OCI-M2 (cell line): ENCODE measurements at regions not wholly inside any gene's neighbourhood (a gene's known extent, or its start where the extent isn't known, plus 50 kb on each side); places are given as distances from the start of the nearest gene placed in this dataset.
"Not testable (repeated sequence)": the region's sequence is repeated elsewhere in the genome, so short reads cannot be mapped to it uniquely, and the experiment has no call there.

Experiments
- DNase-seq: peaks from one replicate; lab custom pipeline; 2025; ENCODE audit not compliant: unreplicated experiment; lab: John Stamatoyannopoulos, UW

DNA sequence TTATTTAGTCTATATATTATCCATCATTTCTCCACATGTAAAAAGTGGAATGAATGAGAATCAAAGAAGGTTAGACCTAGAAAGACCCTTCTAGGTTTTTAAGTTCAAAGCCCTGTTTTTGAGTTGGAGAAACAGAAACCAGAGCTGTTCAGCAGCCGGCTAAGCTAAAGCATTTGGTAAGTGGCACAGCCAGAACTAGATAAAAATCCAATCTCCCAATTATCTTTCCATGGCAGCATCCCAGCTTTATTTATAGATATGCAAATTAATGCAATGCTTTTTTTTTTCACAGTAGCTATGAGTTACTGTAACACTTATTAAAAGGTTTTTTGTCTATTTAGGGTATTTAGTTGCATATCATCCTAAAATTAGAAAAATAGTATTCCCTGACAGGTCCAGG, 85.1 kb downstream of the NIBAN1 start:
- no peak for DNase-seq

DNA sequence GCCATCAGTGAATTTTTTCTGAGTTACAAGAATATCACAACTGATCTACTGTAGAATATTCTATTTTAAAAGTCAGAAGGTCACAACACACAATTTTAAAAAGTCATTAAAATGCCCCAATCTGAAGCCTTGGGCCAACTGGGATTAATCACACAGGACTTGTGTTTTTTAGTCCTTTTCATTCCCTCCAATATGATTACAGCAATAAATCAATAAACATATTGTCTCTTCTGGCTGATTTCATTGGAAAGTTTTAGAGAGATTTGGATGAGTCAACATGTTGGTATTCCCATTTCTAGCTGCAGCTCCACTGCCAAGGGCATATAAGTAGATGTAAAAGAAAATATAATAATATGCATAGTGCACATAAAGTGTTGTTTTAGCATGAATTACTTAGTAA, 85.8 kb downstream of the NIBAN1 start:
- DNase-seq = no peak

DNA sequence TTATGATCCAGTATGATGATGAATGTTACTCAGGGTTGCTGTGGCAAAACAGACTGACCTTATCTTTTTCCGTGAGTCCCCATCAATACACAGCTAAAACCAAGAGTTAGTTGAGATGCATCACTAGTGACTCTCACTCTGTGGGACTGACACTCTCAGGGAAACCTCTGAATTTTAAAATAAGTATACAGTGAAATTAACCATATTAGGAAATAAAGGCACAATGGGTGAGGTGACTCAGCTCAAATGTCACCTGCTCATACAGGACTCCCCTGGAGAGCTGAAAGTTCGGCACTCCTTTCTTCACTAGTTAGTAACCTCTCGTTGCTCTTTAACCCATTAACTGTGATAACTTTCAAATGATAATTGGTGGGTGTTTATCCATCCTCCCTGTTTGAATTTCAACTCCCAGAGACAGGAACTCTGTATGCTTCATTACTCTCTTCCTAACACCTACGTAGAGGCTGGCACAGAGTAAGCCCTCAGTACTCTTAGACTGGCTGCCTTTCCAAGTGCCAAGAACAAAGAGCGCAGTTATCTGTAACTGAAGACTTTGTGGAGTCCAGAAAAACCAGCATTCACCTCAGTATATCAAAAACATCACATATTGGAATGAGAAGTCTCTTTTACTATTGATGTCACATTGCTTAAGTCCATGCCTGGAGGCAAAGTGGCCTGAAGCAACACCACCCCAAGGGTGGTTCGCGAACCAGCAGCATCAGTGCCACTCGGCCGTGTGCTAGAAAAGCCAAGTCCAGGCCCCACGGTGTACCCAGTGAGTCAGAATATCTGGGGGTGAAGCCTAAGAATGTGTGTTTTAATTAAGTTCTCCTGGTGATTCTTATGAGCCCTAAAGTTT, 91.1 kb downstream of the NIBAN1 start:
- no peak for DNase-seq

DNA sequence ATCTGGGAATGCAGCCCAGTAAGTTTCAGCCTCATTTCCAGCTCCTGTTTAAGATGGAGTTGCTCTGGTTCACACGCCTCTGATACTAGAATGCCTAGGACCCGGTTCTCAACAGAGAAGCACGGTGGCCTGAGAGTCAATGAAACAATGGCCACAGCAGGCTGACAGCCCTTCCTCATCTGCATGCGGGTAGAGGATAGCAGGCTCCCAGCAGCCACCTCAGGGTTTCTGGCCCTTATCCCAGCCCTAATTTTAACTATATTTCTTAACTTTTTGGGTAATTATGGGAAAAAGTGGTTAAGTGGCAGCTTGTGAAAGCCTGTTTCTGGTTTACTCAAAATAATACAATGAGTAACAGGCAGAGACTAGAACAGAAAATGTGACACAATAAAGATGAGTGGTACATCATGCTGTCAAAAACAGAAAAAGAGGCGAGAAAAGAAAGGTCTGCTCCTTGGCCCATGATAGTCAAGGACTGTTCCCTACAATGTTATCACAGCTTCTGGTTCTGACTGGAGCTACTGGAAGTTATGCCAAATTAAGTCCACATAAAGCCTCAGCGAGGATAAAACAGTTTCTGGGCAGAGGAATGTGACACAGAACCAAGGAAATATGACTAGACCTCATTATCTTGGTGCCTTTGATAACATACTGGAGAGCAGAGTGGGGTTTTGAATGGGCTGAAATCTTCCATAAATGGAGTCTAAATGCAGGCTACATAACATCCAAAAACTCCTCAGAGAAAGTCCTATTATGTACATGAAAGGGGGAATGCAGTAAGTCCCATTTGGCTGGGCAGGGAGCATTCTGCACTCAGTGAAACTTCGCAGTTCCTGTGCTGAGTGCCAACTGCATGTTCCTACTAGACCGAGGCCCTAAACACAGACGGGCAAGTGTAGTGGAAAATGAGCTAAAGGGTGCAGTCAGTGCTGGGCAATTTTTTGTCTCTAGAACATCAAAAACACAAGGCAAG, 92.1 kb downstream of the NIBAN1 start:
- no peak for DNase-seq

DNA sequence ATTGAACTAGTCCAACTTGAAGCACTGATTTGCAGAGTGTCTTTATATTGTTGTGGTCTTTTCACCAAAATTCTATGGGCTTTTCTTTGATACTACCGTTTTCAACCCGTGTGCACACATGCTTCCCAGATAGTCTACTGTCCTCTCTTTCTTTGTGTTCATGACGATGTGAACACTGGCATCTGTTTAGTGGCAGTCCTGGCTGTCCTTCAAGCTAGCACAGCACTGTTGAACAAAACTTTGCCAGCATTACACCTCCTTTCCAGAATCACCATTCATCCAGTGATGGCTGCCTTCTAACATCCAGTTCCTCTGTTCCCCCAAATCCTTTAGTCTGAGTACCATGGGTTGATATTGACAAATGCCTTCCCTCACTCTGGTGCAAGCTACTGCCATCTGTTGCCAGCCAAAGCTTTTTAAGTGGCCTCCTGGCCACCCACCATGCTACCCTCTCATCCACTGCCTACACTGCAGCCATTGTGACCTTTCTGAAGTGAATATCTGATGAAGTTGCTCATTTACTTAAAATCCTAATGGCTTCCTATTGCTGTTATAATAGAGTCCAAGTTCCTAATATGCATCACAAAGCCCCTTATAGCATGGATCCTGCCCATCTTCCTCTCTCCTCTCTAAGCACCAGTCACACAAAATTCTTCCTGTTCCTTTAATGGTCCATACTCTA, 94.3 kb downstream of the NIBAN1 start:
- no peak for DNase-seq

DNA sequence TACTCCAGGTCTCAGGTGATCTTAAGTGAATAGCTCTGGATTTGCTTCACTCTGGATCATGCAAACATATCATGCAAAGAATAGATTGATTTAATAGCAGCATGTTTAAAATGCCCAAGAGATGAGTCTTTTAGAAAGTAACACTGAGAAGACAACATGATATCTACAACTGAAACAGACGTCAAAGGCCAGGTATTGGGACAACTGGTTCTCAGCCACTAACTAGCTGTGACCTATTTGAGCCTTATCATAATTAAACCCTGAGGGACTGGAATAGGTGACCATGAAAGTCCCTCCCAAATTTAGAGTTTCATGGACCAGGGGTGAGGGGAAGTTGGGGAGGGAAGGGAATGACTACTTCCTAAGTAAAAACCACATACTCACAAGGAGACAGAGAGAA, 95.7 kb downstream of the NIBAN1 start:
- DNase-seq = no peak

DNA sequence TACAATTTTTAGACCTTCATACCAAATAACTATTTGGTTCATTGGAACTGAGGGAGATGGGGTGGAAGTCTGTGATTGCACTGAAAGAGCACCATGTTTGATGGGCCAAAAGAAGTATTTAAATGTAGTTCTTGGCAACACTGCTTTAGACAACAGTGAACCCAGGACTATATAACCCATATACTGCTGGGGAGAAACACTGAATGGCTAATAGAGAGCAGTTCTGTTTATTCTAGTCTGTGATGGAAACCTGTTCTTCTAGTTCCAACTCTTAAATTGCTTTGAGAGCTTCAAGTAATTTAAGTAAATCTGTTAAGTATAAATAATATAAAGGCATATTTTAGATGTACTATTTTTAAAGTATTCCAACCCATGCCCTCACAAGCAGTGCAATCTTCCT, 96.3 kb downstream of the NIBAN1 start:
- DNase-seq = no peak

DNA sequence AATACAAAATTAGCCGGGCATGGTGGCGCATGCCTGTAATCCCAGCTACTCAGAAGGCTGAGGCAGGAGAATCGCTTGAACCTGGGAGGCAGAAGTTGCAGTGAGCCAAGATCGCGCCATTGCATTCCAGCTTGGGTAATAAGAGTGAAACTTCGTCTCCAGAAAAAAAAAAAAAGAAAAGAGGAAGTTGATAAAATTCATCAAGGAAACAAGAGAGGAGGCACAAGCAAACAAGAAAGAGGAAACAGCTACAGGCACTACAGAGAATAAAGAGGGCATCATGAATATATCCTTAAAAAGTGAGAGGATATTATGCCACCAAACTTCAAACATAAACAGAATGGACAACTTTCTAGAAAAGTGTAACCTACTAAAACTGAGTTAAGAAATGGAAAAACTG, 98.3 kb downstream of the NIBAN1 start:
- DNase-seq = not testable (repeated sequence)

DNA sequence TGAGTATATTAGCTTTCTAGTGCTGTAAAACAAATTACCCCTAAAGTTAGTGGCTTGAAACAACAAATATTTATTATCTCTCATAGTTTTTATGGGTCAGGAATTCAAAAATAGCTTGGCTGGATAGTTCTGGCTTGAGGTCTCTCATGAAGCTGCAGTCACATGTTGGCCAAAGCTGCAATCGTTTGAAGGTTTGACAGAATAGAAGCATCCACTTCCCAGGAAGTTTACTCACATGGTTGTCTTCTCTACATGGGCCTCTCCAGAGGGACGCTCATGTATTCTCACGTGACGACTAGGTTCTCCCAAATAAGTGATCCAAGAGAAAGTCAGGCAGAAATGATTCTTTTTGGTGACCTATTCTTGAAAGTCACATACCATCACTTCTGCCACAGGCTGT, 99.1 kb downstream of the NIBAN1 start:
- DNase-seq = no peak

DNA sequence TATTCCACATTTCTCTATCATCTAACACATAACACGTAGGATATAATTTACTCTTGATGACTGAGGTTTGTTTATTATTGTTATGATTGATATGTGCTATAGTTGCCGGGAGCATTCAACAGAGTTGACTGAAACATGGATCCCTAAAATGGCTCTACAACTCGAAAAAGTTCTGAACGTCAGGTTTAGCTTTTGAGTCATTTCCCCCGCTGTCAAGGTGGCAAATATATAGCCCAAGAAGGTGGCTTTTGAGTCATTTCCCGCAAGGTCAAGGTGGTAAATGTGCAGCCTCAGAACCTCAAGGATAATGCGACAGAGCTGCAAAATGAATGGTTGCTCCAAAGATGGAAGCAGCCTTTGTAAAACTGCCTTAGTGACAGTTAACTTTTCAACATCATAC, 104.0 kb downstream of the NIBAN1 start:
- DNase-seq = no peak

DNA sequence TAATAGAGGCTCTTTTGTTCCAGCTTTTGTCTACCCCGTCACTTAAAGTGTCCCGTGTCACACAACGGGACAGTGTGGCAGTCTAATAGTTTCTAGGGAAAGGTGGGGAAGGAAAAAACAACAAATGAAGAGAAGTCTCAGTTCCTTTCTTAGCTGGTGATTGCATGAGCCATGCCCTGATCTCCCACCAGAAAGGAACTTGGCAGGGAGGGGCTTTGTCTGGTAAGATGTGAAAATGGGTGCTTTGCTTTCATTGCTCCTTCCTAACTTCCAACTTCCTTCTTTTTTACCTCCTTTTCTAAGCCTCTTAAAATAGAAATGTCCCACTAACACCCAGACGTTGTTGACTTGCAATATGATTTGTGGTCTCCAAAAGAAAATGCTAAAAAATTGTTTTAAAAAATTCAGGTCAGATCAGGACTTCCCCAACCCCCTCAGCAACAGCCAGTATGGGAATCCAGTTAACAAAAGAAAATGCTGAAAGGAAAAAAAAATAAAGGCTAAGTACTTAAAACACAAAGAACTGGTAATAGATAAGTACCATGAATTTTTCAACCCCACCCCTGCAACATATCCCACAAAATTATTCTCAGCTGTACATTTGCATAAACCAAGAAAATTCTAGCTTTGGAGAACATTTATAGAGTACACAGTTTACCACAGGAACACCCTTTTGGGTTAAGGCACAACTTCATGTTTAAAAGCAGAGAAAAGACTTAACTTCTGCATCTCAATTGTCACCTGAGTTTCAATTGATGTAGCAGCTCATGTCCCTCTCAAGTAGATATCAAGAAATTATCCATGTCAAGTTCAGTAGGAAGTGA, 106.2 kb downstream of the NIBAN1 start:
- no peak for DNase-seq

DNA sequence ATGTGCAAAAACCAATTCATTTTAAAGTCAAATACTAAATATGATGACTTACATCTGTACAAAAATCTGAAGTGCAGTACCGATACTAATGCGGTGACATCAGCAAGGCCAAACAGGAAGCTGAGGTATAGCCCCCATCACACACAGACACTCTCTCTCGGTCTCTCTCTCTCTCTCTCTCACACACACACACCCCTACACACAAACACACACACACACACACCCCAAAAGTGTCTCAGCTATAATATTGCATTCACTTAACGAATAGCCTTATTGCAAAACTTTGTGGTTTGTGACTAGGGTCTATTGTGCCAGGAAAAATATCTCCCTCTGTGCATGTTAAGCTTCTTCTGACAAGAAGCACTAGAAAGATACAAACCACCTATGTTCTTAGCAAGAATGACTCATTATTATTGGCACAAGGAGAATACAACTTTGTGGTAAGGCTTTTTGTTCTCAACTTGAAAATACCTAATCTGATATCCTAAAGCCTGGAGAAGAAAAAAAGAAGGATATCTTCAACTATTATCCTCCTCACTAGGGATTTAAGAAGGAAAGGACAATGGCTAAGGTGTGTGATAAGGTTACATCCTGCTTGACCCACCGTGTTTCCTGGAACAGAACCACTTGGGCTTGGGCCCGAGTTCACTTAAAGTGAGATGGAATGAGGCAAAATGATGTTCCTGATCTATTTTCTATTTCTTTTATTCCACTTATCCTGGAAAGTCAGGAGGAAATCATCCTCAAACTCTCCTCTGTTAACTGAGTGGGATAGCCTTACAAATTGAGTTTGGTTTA, 107.1 kb downstream of the NIBAN1 start:
- DNase-seq = no peak

DNA sequence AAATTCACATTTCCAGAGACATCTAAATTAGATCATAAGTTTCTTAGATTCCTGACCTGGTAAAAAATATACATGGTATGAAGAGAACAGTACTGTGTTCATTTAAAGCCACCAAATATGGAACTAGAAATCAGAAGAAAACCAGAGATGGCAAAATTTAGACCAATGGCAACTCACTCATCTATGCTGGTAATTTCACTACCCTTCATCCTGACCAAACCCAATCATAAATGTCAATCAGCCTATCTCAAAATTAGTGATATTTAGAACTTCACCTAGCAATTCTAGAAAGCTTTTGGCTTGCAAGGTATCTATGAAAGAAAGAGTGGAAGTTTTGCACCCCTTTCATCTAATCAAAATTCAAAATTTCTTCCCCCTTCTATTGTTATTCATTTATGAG, 107.7 kb downstream of the NIBAN1 start:
- DNase-seq = no peak

DNA sequence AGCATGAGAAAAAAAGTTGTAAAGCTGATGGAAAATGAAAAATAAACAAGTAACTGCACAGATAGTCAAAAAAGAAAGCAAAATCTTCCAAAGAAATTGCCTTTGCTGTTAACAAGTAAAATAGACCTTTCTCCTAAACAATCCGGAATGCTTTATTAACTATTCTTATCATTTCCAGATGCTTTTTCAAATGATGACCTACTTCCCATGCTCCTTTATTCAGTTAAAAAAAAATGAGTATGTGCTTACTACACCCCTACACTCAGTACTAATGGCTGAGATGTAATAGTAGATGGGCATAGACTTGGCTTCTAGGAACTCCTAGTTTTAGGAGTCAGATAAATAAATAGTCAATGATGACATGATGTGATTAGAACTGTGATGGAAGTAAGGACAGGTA, 108.5 kb downstream of the NIBAN1 start:
- DNase-seq = no peak

DNA sequence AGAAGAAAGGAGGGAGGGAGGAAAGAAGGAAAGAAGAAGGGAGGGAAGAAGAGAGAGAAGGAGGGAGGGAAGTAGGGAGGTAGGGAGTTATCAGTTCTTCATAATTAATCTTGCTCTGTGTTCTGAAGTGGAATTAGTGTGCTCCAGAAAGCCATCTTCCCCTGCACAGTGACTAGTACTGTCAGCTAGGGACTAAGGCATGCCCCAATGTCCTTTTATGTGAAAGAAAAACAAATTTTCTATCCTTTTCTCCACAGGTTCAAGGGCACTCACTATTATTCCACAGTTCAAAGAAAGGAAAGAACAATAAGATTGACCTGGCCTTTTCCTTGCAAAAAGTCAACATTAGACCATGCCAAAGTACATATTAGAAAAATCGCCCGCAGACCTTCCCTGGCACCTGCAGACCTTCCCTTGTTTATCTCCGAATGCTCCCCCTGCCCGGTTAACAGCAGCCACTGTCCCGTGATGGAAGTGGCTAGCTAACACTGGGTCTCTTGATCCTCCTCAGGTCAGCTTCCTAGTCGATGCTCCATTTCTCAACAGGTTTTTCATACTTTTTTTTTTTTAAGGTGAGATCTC, 107.2 kb upstream of the EDEM3 start:
- no peak for DNase-seq

DNA sequence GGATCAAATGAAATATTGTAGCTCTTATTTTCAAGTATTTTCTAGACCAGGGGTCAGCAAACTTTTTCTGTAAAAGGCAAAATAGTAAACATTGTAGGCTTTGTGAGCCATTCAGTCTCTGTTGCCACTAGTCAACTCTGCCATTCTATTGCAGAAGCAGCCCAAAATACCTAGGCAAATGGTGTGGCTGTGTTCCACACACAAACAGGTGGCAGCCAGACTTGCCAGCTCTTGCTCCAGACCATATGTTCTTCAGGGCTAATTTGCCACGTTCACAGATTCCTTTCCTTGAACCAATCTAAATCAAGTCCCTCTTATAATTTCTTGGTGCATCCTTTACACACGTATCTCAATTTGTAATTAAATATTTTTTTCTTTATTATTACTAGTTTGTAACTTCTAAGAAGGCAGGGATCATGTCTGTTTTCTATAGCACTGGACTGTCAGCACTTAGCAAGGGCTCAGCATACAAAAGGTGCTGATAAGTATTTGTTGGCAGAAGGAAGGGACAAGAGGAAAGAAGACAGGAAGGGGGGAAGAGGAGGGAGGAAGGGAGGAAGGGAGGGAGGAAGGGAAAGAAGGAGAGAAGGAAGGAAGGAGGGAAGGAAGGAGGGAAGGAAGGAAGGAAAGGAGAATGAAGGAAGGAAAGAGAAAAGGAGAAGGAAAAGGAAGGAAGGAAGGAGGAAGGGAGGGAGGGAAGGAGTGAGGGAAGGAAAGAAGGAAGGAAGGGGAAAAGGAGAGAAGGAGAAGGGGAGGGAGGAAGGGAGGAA, 106.5 kb upstream of the EDEM3 start:
- no peak for DNase-seq

DNA sequence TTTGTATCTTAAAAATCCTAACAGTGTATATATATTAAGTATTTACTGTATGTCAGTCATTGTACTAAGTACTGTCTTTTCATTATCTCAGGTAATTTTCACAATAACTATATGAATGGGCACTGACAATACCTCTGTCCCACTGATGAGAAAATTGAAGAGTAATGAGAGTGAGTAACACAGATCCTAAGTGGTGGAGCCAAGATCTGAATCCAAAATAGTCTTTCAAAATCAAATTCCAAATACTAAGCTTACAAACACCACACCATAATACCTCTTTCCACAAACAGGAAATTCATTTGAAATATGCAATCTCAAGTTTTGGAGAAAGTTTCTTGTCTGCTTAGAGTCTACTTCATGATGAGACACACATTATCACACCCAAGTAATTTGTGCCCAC, 105.9 kb upstream of the EDEM3 start:
- DNase-seq = no peak

DNA sequence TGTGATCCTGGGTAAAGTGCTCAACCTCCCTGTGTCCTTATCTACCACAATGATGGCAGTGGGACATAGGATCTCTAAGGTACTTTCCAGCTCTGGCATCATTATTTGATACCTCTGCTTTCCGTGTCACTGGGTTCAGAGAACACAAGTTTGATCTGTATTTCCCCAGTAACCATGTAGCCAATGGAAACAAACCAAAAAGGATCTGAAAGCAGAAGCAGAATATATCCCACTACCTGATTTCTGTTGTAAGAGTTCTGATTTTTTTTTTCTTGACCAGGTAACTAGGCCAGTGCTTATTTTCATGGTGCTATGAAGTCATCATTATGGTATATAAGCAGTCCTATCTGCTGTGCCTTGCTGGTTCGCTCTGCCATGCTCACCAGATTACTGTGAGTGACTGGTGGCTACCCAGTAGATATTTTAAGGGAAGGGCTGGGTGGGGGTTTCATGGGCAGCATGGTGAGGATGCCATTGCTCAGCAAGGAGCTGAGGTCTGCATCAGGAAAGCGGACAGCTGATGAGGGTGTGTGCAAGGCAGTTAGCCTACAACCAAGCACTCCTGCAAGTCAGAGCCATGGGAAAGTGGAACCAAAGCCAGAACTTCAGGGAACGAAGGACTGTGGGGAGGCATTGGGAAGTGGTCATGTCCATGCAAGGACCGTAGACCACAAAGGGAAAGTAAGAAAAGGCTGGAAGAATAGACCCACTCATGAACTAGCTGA, 104.9 kb upstream of the EDEM3 start:
- no peak for DNase-seq
